ENCODE measurements at regions not wholly inside any gene's neighbourhood (a gene's known extent, or its start where the extent isn't known, plus 50 kb on each side); places are given as distances from the start of the nearest gene placed in this dataset.

GRCh38 chr7:84394219-84394618 lies 199.6 kb upstream of the SEMA3A start:
- no peaks in the 10 kb centered on the region for H3K4me1 ChIP-seq (ENCODE audit: insufficient read depth, low read length)
- no peak for DNase-seq (ENCODE audit: insufficient read length, low spot score, missing footprints)
- H3K27me3 ChIP-seq (ENCODE audit: insufficient read depth, low read length) = no peaks in the 10 kb centered on the region
- no peak overlapping the region for H3K4me3 ChIP-seq (ENCODE audit: insufficient read depth, low read length)
- H3K9me3 ChIP-seq (ENCODE audit: low read depth, low read length) = no peaks in the 10 kb centered on the region
- H3K36me3 ChIP-seq (ENCODE audit: insufficient read depth, low read length) = no peaks in the 10 kb centered on the region
- H3K27ac ChIP-seq (ENCODE audit: low read depth, low read length) = no peak overlapping the region
- H2AFZ ChIP-seq (ENCODE audit: low read length) = no peak overlapping the region
- no peaks in the 10 kb centered on the region for H4K20me1 ChIP-seq (ENCODE audit: insufficient read depth, low read length)
- no peak overlapping the region for H3K4me2 ChIP-seq (ENCODE audit: insufficient read depth, low read length)
- no peak for TF ChIP-seq CTCF (IDR thresholded peaks at IDR 0.05; ENCODE audit: extremely low read depth, low read depth, low read length)
- H3K79me2 ChIP-seq (ENCODE audit: insufficient read depth, low read length) = no peaks in the 10 kb centered on the region

GRCh38 chr7:84393786-84394185 lies 199.2 kb upstream of the SEMA3A start:
- Histone ChIP-seq H2AFZ (ENCODE audit: low read length) (no peak overlapping the region), H3K27ac (ENCODE audit: low read depth, low read length) (no peak overlapping the region), H3K79me2 (ENCODE audit: insufficient read depth, low read length) (no peaks in the 10 kb centered on the region), H3K4me1 (ENCODE audit: insufficient read depth, low read length) (no peaks in the 10 kb centered on the region), H3K9me3 (ENCODE audit: low read depth, low read length) (no peaks in the 10 kb centered on the region), H3K4me2 (ENCODE audit: insufficient read depth, low read length) (no peak overlapping the region), H4K20me1 (ENCODE audit: insufficient read depth, low read length) (no peaks in the 10 kb centered on the region), H3K36me3 (ENCODE audit: insufficient read depth, low read length) (no peaks in the 10 kb centered on the region), H3K4me3 (ENCODE audit: insufficient read depth, low read length) (no peak overlapping the region), H3K27me3 (ENCODE audit: insufficient read depth, low read length) (no peaks in the 10 kb centered on the region)
- no peak for TF ChIP-seq CTCF (IDR thresholded peaks at IDR 0.05; ENCODE audit: extremely low read depth, low read depth, low read length)
- DNase-seq (ENCODE audit: insufficient read length, low spot score, missing footprints) = no peak

- no peak for DNase-seq (ENCODE audit: insufficient read length, low spot score, missing footprints)
- no peaks in the 10 kb centered on the region for H3K36me3 ChIP-seq (ENCODE audit: insufficient read depth, low read length)
- no peak for TF ChIP-seq CTCF (IDR thresholded peaks at IDR 0.05; ENCODE audit: extremely low read depth, low read depth, low read length)
Observed at GRCh38 chr7:84390845-84391244, 196.3 kb upstream of the SEMA3A start.

GRCh38 chr7:84389242-84389641 lies 194.7 kb upstream of the SEMA3A start:
- no peaks in the 10 kb centered on the region for H3K36me3 ChIP-seq (ENCODE audit: insufficient read depth, low read length)
- DNase-seq (ENCODE audit: insufficient read length, low spot score, missing footprints) = no peak

More at GRCh38 chr7:84390845-84391244, 196.3 kb upstream of the SEMA3A start:
- Histone ChIP-seq H3K79me2 (ENCODE audit: insufficient read depth, low read length) (no peaks in the 10 kb centered on the region), H4K20me1 (ENCODE audit: insufficient read depth, low read length) (no peaks in the 10 kb centered on the region), H3K27ac (ENCODE audit: low read depth, low read length) (no peak overlapping the region), H3K27me3 (ENCODE audit: insufficient read depth, low read length) (no peaks in the 10 kb centered on the region), H3K4me1 (ENCODE audit: insufficient read depth, low read length) (no peaks in the 10 kb centered on the region), H3K9me3 (ENCODE audit: low read depth, low read length) (no peaks in the 10 kb centered on the region), H3K4me3 (ENCODE audit: insufficient read depth, low read length) (no peak overlapping the region), H2AFZ (ENCODE audit: low read length) (peak overlapping the region; percentile 32), H3K4me2 (ENCODE audit: insufficient read depth, low read length) (no peak overlapping the region)

More at GRCh38 chr7:84389242-84389641, 194.7 kb upstream of the SEMA3A start:
- no peak overlapping the region for H2AFZ ChIP-seq (ENCODE audit: low read length)
- H3K27me3 ChIP-seq (ENCODE audit: insufficient read depth, low read length) = no peaks in the 10 kb centered on the region
- no peaks in the 10 kb centered on the region for H4K20me1 ChIP-seq (ENCODE audit: insufficient read depth, low read length)
- no peaks in the 10 kb centered on the region for H3K79me2 ChIP-seq (ENCODE audit: insufficient read depth, low read length)
- no peak for TF ChIP-seq CTCF (IDR thresholded peaks at IDR 0.05; ENCODE audit: extremely low read depth, low read depth, low read length)
- H3K4me1 ChIP-seq (ENCODE audit: insufficient read depth, low read length) = no peaks in the 10 kb centered on the region
- H3K4me3 ChIP-seq (ENCODE audit: insufficient read depth, low read length) = no peak overlapping the region
- no peak overlapping the region for H3K4me2 ChIP-seq (ENCODE audit: insufficient read depth, low read length)
- no peaks in the 10 kb centered on the region for H3K9me3 ChIP-seq (ENCODE audit: low read depth, low read length)
- H3K27ac ChIP-seq (ENCODE audit: low read depth, low read length) = no peak overlapping the region
